Liver (tissue), 3 donors: ENCODE measurements at regions not wholly inside any gene's neighbourhood (a gene's known extent, or its start where the extent isn't known, plus 50 kb on each side); places are given as distances from the start of the nearest gene placed in this dataset.

Experiments used
- ATF3 ChIP-seq: IDR thresholded peaks from 2 replicates; pipeline ENCODE4 v1.6.1; 2016; ENCODE audit warnings: antibody characterized with exemption
- EGR1 ChIP-seq, 2 donors: IDR thresholded peaks; 2 replicates each; pipeline ENCODE4 v1.6.1; 2016 to 2018; ENCODE audit warnings: antibody characterized with exemption in 2 of 2, low read depth in 2 of 2
- FOXA1 ChIP-seq: IDR thresholded peaks from 2 replicates; pipeline ENCODE4 v1.6.1; 2016; ENCODE audit warnings: antibody characterized with exemption
- GABPA ChIP-seq, 2 donors: IDR thresholded peaks in 1 of 2; conservative IDR thresholded peaks in 1 of 2; 2 replicates each; pipeline ENCODE4 v1.6.1; 2016; ENCODE audit warnings: antibody characterized with exemption in 2 of 2, mild to moderate bottlenecking in 1 of 2, moderate library complexity in 1 of 2
- JUND ChIP-seq, 2 donors: IDR thresholded peaks; 2 replicates each; pipeline ENCODE4 v1.6.1; 2016; ENCODE audit warnings: antibody characterized with exemption in 2 of 2
- RAD21 ChIP-seq, 2 donors: IDR thresholded peaks; 2 replicates each; pipeline ENCODE4 v1.6.1; 2016; ENCODE audit warnings: antibody characterized with exemption in 2 of 2, mild to moderate bottlenecking in 2 of 2
- RXRA ChIP-seq, 2 donors: IDR thresholded peaks; 2 replicates each; pipeline ENCODE4 v1.6.1; 2017 to 2018; ENCODE audit warnings: antibody characterized with exemption in 2 of 2, mild to moderate bottlenecking in 1 of 2
- SP1 ChIP-seq: IDR thresholded peaks from 2 replicates; pipeline ENCODE4 v1.6.1; 2018; ENCODE audit warnings: antibody characterized with exemption, mild to moderate bottlenecking
- YY1 ChIP-seq: IDR thresholded peaks from 2 replicates; pipeline ENCODE4 v1.6.1; 2016; ENCODE audit warnings: antibody characterized with exemption, mild to moderate bottlenecking
- TF ChIP-seq, protein P1 (sequence below): IDR thresholded peaks from 2 replicates; pipeline ENCODE4 v1.6.1; 2016; ENCODE audit warnings: antibody characterized with exemption
- TF ChIP-seq, protein P2 (sequence below): fragments of 150-350 bp; IDR thresholded peaks from 2 replicates; pipeline ENCODE4 v1.5.1; 2017; ENCODE audit warnings: improper control_type of control experiment, low read depth, low read length; ENCODE audit not compliant: missing input control
- TF ChIP-seq, protein P3 (sequence below): IDR thresholded peaks from 2 replicates; pipeline ENCODE4 v1.6.1; 2016; ENCODE audit warnings: antibody characterized with exemption, mild to moderate bottlenecking
- donor health status: healthy.
- donor health status: healthy.

DNA sequence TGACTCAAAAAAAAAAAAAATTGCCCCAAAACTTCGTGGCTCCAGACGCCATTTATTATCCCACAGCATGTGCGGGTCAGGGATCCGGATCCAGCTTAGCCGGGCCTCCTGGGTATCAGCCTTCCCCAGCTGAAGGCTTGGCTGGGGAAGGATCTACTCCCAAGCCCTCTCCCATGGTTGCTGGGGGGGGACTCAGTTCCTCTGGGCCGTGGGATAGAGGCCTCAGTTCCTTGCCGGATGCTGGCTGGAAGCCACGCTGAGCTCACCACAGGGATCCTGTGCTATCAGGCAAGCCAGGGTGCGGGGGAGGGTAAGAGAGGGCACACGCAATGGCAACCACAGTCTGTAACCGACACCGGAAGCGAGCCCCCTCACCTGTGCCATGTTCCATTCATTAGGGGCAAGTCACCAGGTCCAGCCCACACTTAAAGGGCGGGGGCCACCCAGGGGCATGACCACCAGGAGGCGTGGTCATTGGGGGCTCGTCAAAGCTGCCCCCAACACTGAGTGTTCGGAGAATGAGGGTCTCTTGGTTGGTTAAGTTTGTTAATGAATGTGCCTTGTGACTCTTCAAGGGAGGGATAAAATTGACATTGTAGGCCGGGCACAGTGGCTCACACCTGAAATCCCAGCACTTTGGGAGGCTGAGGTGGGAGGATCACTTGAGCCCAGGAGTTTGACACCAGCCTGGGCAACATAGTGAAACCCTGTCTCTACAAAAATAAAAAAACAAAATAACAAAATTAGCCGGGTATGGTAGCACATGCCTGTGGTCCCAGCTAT is 210.0 kb upstream of the GSE1 start:
- TF ChIP-seq, protein P1, sequence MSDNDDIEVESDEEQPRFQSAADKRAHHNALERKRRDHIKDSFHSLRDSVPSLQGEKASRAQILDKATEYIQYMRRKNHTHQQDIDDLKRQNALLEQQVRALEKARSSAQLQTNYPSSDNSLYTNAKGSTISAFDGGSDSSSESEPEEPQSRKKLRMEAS, result no peak
- TF ChIP-seq GABPA (IDR thresholded peaks at IDR 0.05 in 1 of 2, conservative IDR thresholded peaks at IDR 0.05 in 1 of 2) (no peak), EGR1 (IDR thresholded peaks at IDR 0.05; ENCODE audit: low read depth in 2 of 2) (no peak), FOXA1 (no peak), RXRA (IDR thresholded peaks at IDR 0.05) (no peak), YY1 (no peak), SP1 (no peak), RAD21 (IDR thresholded peaks at IDR 0.05) (no peak), JUND (IDR thresholded peaks at IDR 0.05) (no peak), ATF3 (no peak)
- TF ChIP-seq, protein P2, sequence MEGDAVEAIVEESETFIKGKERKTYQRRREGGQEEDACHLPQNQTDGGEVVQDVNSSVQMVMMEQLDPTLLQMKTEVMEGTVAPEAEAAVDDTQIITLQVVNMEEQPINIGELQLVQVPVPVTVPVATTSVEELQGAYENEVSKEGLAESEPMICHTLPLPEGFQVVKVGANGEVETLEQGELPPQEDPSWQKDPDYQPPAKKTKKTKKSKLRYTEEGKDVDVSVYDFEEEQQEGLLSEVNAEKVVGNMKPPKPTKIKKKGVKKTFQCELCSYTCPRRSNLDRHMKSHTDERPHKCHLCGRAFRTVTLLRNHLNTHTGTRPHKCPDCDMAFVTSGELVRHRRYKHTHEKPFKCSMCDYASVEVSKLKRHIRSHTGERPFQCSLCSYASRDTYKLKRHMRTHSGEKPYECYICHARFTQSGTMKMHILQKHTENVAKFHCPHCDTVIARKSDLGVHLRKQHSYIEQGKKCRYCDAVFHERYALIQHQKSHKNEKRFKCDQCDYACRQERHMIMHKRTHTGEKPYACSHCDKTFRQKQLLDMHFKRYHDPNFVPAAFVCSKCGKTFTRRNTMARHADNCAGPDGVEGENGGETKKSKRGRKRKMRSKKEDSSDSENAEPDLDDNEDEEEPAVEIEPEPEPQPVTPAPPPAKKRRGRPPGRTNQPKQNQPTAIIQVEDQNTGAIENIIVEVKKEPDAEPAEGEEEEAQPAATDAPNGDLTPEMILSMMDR, result no peak
- TF ChIP-seq, protein P3, sequence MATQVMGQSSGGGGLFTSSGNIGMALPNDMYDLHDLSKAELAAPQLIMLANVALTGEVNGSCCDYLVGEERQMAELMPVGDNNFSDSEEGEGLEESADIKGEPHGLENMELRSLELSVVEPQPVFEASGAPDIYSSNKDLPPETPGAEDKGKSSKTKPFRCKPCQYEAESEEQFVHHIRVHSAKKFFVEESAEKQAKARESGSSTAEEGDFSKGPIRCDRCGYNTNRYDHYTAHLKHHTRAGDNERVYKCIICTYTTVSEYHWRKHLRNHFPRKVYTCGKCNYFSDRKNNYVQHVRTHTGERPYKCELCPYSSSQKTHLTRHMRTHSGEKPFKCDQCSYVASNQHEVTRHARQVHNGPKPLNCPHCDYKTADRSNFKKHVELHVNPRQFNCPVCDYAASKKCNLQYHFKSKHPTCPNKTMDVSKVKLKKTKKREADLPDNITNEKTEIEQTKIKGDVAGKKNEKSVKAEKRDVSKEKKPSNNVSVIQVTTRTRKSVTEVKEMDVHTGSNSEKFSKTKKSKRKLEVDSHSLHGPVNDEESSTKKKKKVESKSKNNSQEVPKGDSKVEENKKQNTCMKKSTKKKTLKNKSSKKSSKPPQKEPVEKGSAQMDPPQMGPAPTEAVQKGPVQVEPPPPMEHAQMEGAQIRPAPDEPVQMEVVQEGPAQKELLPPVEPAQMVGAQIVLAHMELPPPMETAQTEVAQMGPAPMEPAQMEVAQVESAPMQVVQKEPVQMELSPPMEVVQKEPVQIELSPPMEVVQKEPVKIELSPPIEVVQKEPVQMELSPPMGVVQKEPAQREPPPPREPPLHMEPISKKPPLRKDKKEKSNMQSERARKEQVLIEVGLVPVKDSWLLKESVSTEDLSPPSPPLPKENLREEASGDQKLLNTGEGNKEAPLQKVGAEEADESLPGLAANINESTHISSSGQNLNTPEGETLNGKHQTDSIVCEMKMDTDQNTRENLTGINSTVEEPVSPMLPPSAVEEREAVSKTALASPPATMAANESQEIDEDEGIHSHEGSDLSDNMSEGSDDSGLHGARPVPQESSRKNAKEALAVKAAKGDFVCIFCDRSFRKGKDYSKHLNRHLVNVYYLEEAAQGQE, result no peak
